ENCODE measurements at regions not wholly inside any gene's neighbourhood (a gene's known extent, or its start where the extent isn't known, plus 50 kb on each side); places are given as distances from the start of the nearest gene placed in this dataset.

GRCh38 chr21:36601362-36601761 lies 97.6 kb upstream of the SIM2 start:
- Mint-ChIP-seq H3K4me1 (no peaks in the 10 kb centered on the region), H3K27me3 (peaks cover 17% of the 10 kb centered on the region), H3K27ac (no peak overlapping the region), H3K36me3 (ENCODE audit: low read depth) (no peaks in the 10 kb centered on the region), H3K4me3 (no peak overlapping the region), H3K9me3 (no peaks in the 10 kb centered on the region)
- ATAC-seq (replicated peaks), result no peak

GRCh38 chr21:36602735-36603134 lies 96.2 kb upstream of the SIM2 start:
- Mint-ChIP-seq H3K27ac (no peak overlapping the region), H3K36me3 (ENCODE audit: low read depth) (no peaks in the 10 kb centered on the region), H3K27me3 (peaks cover 21% of the 10 kb centered on the region), H3K4me1 (no peaks in the 10 kb centered on the region), H3K4me3 (no peak overlapping the region), H3K9me3 (no peaks in the 10 kb centered on the region)
- ATAC-seq (replicated peaks), result no peak

- Mint-ChIP-seq H3K36me3 (ENCODE audit: low read depth) (no peaks in the 10 kb centered on the region), H3K27me3 (peaks cover 23% of the 10 kb centered on the region), H3K4me3 (no peak overlapping the region), H3K9me3 (no peaks in the 10 kb centered on the region), H3K27ac (no peak overlapping the region), H3K4me1 (no peaks in the 10 kb centered on the region)
- no peak for ATAC-seq (replicated peaks)
Measured at GRCh38 chr21:36603221-36603620, 95.7 kb upstream of the SIM2 start.

DNA sequence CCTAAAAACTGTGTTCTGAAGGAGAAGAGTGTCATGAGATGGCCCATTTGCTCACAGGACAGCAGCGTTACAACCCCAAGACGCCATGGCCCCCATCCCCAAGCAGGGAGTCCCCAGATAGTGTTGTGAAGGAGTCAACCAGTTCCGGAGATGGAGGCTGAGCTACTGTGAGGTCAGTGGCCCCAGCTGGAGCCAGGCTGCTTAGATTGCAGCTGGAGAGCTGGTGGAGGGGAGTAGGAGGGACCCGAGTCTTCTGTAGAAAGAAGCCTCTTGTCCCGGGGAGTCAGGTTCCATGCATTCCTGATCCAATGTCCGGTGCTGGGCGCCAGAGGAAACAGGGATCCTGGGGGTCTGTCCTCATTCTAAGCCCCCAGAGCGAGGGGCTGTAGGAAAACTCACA lies 93.5 kb upstream of the SIM2 start:
- no peak for ATAC-seq (replicated peaks)
- Mint-ChIP-seq H3K4me3 (no peak overlapping the region), H3K27me3 (peaks cover 19% of the 10 kb centered on the region), H3K36me3 (ENCODE audit: low read depth) (no peaks in the 10 kb centered on the region), H3K9me3 (no peaks in the 10 kb centered on the region), H3K4me1 (no peaks in the 10 kb centered on the region), H3K27ac (no peak overlapping the region)

DNA sequence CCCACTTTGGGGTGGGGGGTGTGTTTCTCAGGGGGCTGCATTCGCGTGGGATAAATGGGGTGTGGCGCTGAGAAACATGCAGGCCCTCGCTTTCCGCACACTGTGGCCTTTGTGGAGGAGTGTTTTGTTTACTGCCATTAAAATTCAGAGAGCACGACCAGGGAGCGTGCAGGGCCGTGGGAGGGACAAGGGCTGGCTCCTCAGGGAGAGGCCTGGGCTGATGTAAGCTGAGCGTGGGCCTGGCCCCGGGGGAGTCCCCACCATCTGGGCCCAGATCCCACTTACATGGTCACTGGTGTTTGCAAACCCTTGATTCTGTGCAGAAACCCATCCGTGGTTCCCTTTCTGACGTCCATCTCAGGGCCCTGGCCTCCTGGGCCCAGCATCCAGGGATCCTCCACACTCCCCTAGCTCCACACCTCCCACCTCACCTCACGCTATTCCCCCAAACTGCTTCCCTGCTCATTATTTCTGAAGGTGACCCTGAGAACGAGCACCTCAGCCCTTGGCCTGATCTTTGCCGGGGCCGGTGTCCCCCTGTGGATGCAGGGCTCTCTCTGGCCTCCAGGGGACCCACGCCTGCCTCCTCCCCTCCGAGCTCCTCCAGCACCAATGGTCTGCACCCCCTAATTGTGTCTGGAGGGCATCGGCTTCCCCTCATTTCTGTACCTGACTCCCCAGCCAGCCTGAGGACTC lies 92.5 kb upstream of the SIM2 start:
- no peaks in the 10 kb centered on the region for H3K9me3 Mint-ChIP-seq
- H3K27me3 Mint-ChIP-seq, result peaks cover 23% of the 10 kb centered on the region
- no peaks in the 10 kb centered on the region for H3K4me1 Mint-ChIP-seq
- ATAC-seq (replicated peaks), result no peak
- no peak overlapping the region for H3K27ac Mint-ChIP-seq
- H3K4me3 Mint-ChIP-seq, result no peak overlapping the region
- no peaks in the 10 kb centered on the region for H3K36me3 Mint-ChIP-seq (ENCODE audit: low read depth)

DNA sequence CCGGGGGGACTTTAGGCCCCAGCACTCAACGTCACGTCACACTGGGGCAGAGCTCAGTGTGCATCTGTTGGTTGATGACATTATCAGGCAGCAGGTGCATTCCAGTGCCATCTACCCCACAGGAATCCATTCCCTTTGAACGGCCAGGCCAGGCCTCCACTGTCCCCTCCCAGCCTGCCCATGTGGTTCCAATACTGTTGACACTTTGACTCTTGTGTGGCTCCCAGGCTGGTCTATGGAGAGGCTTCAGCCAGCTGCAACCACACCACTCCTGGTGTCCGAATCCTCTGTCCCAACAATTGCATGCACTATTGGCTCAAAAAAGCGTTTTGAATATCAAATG lies 92.0 kb upstream of the SIM2 start:
- no peak overlapping the region for H3K27ac Mint-ChIP-seq
- H3K4me3 Mint-ChIP-seq, result no peak overlapping the region
- ATAC-seq (replicated peaks), result no peak
- H3K36me3 Mint-ChIP-seq (ENCODE audit: low read depth), result no peaks in the 10 kb centered on the region
- H3K27me3 Mint-ChIP-seq, result peaks cover 26% of the 10 kb centered on the region
- H3K9me3 Mint-ChIP-seq, result no peaks in the 10 kb centered on the region
- H3K4me1 Mint-ChIP-seq, result no peaks in the 10 kb centered on the region

DNA sequence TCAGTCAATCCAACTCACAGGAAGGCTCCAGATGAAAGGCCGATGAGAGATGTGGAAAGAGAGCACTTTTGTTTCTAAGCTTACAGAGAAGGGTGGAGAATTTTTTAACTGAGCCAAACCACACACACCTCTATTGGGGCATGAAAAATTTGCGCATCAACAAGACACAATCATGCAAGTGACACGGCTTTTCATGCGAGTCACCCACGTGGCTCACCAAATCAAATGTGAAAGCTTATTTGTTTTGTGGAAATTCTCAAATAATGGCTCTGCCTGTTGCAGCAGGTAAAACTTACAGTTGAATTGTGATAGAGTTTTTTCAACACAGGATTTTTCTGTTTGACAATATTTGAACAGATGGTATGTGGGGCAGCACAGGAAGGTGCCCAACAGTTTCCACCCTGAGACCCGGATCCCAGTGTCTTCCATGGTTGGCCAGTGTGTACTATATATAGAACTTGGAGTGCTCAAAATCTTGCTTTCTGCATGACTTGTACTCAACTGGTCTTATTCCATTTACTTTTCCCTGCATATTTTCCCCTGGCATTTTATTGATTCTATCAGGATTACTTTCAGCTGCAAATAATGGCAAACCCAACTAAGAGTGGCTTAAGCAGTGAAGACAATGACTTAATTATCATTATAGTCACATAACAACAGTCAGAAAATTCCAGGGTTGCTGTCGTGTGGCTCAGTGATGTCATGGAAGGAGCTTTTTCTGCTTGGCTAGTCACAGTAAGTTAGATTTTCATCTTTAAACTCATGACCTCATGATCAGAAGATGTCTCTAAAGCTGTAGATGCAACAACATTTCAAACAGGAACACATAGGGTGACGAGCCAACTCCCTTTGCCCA lies 90.6 kb upstream of the SIM2 start:
- Mint-ChIP-seq H3K4me3 (no peak overlapping the region), H3K9me3 (no peaks in the 10 kb centered on the region), H3K36me3 (ENCODE audit: low read depth) (no peaks in the 10 kb centered on the region), H3K4me1 (no peaks in the 10 kb centered on the region), H3K27ac (no peak overlapping the region), H3K27me3 (peaks cover 33% of the 10 kb centered on the region)
- no peak for ATAC-seq (replicated peaks)

- H3K4me3 Mint-ChIP-seq, result no peak overlapping the region
- no peaks in the 10 kb centered on the region for H3K4me1 Mint-ChIP-seq
- H3K27ac Mint-ChIP-seq, result no peak overlapping the region
- no peaks in the 10 kb centered on the region for H3K9me3 Mint-ChIP-seq
- no peaks in the 10 kb centered on the region for H3K36me3 Mint-ChIP-seq (ENCODE audit: low read depth)
- H3K27me3 Mint-ChIP-seq, result peaks cover 36% of the 10 kb centered on the region
- no peak for ATAC-seq (replicated peaks)
Measured at GRCh38 chr21:36608897-36609225, 90.1 kb upstream of the SIM2 start.

- Mint-ChIP-seq H3K4me3 (no peak overlapping the region), H3K9me3 (no peaks in the 10 kb centered on the region), H3K27me3 (peaks cover 40% of the 10 kb centered on the region), H3K27ac (no peak overlapping the region), H3K36me3 (ENCODE audit: low read depth) (no peaks in the 10 kb centered on the region), H3K4me1 (no peaks in the 10 kb centered on the region)
- ATAC-seq (replicated peaks), result no peak
Measured at GRCh38 chr21:36609654-36610053, 89.3 kb upstream of the SIM2 start.

DNA sequence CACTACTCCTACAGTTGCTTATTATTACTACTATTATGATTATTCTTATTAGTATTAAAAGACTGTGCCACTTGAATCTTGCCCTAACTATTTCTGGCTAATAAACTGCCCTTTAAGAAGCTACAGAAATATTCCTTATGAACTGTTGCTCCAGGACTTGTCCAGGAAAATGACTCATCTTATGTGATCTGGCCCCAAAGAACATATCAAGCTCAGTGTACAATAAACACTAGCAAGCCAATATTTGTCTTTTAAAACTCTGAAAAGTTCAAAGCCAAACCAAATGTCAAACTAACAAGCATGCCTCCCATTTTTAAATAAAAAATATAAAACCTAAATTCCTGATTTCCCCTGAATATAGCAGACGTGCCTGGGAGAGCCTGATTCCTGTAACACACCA lies 88.7 kb upstream of the SIM2 start:
- Mint-ChIP-seq H3K4me3 (no peak overlapping the region), H3K4me1 (no peaks in the 10 kb centered on the region), H3K27ac (no peak overlapping the region), H3K9me3 (no peaks in the 10 kb centered on the region), H3K36me3 (ENCODE audit: low read depth) (no peaks in the 10 kb centered on the region), H3K27me3 (peaks cover 40% of the 10 kb centered on the region)
- no peak for ATAC-seq (replicated peaks)

DNA sequence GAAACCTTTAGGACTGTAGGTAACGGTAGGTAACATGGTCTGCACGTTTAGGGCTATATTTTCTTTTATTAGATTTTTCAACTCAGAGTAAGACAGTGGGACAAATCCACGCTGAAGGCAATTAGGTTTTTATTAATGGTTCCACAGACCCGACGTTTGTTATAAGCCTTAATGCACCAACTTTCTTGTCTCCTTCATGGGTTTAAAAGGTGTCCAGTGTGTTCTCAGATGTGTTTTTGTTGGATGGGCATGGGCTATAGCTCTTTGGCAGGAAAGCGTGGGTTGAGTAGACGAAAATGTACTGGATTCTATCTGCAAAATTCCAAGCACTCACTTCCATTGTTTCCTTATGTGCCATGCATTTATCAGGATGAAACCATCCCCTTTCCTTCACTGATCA lies 88.0 kb upstream of the SIM2 start:
- ATAC-seq (replicated peaks), result no peak
- H3K27ac Mint-ChIP-seq, result no peak overlapping the region
- H3K9me3 Mint-ChIP-seq, result no peaks in the 10 kb centered on the region
- no peak overlapping the region for H3K4me3 Mint-ChIP-seq
- H3K27me3 Mint-ChIP-seq, result peaks cover 45% of the 10 kb centered on the region
- H3K36me3 Mint-ChIP-seq (ENCODE audit: low read depth), result no peaks in the 10 kb centered on the region
- no peaks in the 10 kb centered on the region for H3K4me1 Mint-ChIP-seq

DNA sequence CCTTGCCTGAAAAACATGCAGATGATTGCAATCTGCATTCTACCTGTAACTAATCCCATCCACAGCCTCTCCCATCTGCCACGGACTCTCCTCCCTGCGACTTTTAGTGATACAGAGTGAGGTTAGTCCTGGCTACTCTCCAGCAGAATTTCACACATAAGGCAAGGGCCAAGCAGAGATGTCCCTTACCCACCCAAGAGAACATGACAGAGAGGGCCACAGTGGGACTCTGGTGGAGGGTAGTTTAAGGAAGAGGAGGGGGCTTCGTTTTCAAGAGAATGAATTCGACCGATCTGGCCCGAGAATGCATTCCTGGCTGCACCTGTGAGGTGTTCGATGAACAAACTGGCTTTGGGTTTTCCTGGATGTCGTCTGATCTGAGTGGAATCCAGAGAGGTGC lies 87.5 kb upstream of the SIM2 start:
- H3K4me3 Mint-ChIP-seq, result no peak overlapping the region
- peaks cover 45% of the 10 kb centered on the region for H3K27me3 Mint-ChIP-seq
- no peak for ATAC-seq (replicated peaks)
- H3K9me3 Mint-ChIP-seq, result no peaks in the 10 kb centered on the region
- no peaks in the 10 kb centered on the region for H3K4me1 Mint-ChIP-seq
- H3K27ac Mint-ChIP-seq, result no peak overlapping the region
- no peaks in the 10 kb centered on the region for H3K36me3 Mint-ChIP-seq (ENCODE audit: low read depth)

DNA sequence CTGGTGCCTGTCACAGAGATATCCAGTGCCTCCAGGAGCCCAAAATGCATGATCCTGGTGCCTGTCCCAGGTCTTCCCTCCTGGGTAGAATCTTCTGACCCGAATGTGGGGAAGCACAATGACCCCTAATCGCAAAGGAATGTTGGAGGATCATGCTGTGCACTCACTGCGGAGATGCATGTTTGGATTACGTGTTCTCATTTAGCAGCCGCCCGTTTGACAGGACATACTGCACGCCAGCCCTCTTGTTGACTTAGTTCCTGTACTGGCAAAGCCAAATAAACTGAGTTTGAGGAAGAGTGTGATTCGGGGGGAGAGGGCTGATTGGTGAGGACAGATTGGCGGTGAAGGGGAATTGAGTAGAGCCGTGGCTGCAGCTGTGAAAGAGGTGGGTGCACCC lies 85.9 kb upstream of the SIM2 start:
- H3K27me3 Mint-ChIP-seq, result peaks cover 42% of the 10 kb centered on the region
- no peak for ATAC-seq (replicated peaks)
- peaks cover 5% of the 10 kb centered on the region for H3K9me3 Mint-ChIP-seq
- no peaks in the 10 kb centered on the region for H3K4me1 Mint-ChIP-seq
- H3K27ac Mint-ChIP-seq, result no peak overlapping the region
- H3K36me3 Mint-ChIP-seq (ENCODE audit: low read depth), result no peaks in the 10 kb centered on the region
- no peak overlapping the region for H3K4me3 Mint-ChIP-seq

- H3K27me3 Mint-ChIP-seq, result peaks cover 42% of the 10 kb centered on the region
- H3K36me3 Mint-ChIP-seq (ENCODE audit: low read depth), result no peaks in the 10 kb centered on the region
- no peaks in the 10 kb centered on the region for H3K4me1 Mint-ChIP-seq
- ATAC-seq (replicated peaks), result no peak
- peaks cover 5% of the 10 kb centered on the region for H3K9me3 Mint-ChIP-seq
- no peak overlapping the region for H3K27ac Mint-ChIP-seq
- H3K4me3 Mint-ChIP-seq, result no peak overlapping the region
Measured at GRCh38 chr21:36613554-36613953, 85.4 kb upstream of the SIM2 start.

- Mint-ChIP-seq H3K9me3 (peaks cover 9% of the 10 kb centered on the region), H3K4me3 (no peak overlapping the region), H3K27ac (no peak overlapping the region), H3K36me3 (ENCODE audit: low read depth) (no peaks in the 10 kb centered on the region), H3K4me1 (no peaks in the 10 kb centered on the region), H3K27me3 (peaks cover 39% of the 10 kb centered on the region)
- no peak for ATAC-seq (replicated peaks)
Measured at GRCh38 chr21:36615274-36615964, 83.5 kb upstream of the SIM2 start.
